ENCODE measurements at regions not wholly inside any gene's neighbourhood (a gene's known extent, or its start where the extent isn't known, plus 50 kb on each side); places are given as distances from the start of the nearest gene placed in this dataset.

DNA sequence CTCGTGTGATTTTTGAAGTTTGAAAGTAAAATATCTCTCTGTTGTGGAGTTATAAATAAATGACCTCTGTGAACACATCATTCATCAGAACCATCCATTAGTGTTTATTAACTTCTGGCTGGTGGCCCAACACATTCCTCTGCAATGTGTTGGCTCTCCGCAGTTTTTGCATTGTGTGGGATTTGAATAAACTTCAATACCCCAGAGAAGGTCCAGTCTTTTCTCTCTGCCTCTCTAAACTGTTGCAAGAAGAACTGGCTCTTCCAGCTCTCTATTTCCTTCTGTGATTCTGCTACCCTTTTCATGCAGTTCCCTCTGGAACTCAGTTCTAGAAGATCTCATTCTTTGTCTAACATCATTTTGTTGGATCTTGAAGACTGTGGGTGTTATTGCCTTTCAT is 125.0 kb upstream of the ARHGAP42 start:
- peak overlapping the region in 1 of 4 donors; percentile 23 for H3K27ac ChIP-seq
- peaks cover 0 to 38% (median 8%) of the 10 kb centered on the region in 3 donors for H3K4me1 ChIP-seq
- H3K4me3 ChIP-seq = no peak overlapping the region
- no peaks in the 10 kb centered on the region for H3K27me3 ChIP-seq
- no peaks in the 10 kb centered on the region for H3K9me3 ChIP-seq
- H3K36me3 ChIP-seq = no peaks in the 10 kb centered on the region
- 21 to 22% methylated on average over 2 of the region's 2 CpGs for WGBS, 2 donors
- intact Hi-C loops (cut with DNase I) = no loop called here
- TF ChIP-seq POLR2A (IDR thresholded peaks at IDR 0.05) = no peak
- TF ChIP-seq, protein P1, sequence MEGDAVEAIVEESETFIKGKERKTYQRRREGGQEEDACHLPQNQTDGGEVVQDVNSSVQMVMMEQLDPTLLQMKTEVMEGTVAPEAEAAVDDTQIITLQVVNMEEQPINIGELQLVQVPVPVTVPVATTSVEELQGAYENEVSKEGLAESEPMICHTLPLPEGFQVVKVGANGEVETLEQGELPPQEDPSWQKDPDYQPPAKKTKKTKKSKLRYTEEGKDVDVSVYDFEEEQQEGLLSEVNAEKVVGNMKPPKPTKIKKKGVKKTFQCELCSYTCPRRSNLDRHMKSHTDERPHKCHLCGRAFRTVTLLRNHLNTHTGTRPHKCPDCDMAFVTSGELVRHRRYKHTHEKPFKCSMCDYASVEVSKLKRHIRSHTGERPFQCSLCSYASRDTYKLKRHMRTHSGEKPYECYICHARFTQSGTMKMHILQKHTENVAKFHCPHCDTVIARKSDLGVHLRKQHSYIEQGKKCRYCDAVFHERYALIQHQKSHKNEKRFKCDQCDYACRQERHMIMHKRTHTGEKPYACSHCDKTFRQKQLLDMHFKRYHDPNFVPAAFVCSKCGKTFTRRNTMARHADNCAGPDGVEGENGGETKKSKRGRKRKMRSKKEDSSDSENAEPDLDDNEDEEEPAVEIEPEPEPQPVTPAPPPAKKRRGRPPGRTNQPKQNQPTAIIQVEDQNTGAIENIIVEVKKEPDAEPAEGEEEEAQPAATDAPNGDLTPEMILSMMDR (IDR thresholded peaks at IDR 0.05) = no peak
- DNase-seq = no peak

DNA sequence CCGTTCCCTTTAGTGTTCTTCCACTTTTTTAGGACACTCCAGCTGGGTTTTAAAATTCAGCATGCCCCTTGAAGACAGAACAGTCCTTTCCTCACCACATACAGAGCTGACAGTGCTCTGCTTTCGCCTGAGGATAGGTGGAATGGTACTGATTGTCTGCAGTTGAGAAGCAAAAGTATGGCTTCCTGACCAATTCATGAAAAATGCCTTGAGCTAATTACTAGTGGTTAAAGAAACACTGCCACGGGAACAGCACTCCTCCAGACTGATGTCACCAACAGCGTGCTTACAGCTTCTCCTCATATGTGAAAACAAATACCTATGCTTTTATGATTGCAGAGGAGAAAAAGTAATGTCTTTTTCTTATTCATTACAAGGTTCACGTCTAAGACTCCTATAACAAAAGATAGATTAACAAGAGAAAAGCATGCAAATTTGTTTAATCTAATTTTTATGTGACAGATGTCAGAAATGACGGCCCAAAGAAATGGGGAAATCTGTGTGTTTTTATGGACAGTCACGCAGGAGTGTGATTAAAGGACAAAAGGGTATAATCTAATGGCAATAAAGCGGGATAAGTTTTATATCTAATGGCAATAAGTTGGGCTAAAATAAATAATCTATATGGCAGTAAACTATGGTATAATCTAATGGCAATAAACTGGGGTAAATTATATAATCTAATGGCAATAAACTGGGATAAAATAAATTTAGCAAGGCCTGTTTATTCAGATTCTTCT is 123.4 kb upstream of the ARHGAP42 start:
- no peak for TF ChIP-seq POLR2A (IDR thresholded peaks at IDR 0.05)
- TF ChIP-seq, protein P1 (IDR thresholded peaks at IDR 0.05) = no peak
- 69 to 81% methylated on average over 7 to 8 of the region's 8 CpGs for WGBS, 2 donors
- Histone ChIP-seq H3K4me3 (no peak overlapping the region), H3K27me3 (no peaks in the 10 kb centered on the region), H3K4me1 (peaks cover 0 to 29% (median 8%) of the 10 kb centered on the region in 3 donors), H3K9me3 (no peaks in the 10 kb centered on the region), H3K27ac (no peak overlapping the region), H3K36me3 (no peaks in the 10 kb centered on the region)
- intact Hi-C loops (cut with DNase I) = no loop called here
- DNase-seq = no peak

DNA sequence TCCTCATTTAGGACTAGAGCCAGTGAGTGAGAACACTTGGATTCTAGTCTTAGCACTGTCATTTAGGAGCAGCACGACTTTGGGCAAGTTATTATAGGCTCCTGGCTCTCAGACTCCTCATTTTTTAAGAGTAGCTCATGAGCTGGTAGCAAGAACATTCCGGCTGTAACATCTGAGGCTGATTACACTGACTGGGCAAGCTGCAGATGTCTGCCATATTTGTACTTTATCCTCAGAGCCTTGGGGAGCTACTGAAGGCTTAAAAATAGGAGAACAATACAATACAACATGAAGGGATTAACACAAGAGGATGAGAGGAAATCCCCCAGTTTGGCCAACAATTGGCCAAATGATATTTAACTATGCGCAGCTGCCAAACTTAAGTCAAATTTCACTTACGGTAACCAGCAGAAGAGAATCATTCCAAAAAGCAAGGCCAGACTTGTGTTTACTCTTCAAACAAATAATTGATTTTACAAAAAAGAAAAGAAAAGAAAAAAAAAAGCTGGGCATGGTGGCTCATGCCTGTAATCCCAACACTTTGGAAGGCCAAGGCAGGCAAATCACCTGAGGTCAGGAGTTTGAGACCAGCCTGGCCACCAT is 113.1 kb upstream of the ARHGAP42 start:
- no peak for DNase-seq
- Histone ChIP-seq H3K36me3 (no peaks in the 10 kb centered on the region), H3K9me3 (no peaks in the 10 kb centered on the region), H3K4me3 (no peak overlapping the region), H3K27me3 (no peaks in the 10 kb centered on the region), H3K4me1 (peaks cover 0 to 20% (median 0%) of the 10 kb centered on the region in 3 donors), H3K27ac (no peak overlapping the region)
- intact Hi-C loops (cut with DNase I) = no loop called here
- 24 to 41% methylated on average over 4 of the region's 4 CpGs for WGBS, 2 donors
- TF ChIP-seq, protein P1 (IDR thresholded peaks at IDR 0.05) = no peak
- TF ChIP-seq POLR2A (IDR thresholded peaks at IDR 0.05) = no peak

DNA sequence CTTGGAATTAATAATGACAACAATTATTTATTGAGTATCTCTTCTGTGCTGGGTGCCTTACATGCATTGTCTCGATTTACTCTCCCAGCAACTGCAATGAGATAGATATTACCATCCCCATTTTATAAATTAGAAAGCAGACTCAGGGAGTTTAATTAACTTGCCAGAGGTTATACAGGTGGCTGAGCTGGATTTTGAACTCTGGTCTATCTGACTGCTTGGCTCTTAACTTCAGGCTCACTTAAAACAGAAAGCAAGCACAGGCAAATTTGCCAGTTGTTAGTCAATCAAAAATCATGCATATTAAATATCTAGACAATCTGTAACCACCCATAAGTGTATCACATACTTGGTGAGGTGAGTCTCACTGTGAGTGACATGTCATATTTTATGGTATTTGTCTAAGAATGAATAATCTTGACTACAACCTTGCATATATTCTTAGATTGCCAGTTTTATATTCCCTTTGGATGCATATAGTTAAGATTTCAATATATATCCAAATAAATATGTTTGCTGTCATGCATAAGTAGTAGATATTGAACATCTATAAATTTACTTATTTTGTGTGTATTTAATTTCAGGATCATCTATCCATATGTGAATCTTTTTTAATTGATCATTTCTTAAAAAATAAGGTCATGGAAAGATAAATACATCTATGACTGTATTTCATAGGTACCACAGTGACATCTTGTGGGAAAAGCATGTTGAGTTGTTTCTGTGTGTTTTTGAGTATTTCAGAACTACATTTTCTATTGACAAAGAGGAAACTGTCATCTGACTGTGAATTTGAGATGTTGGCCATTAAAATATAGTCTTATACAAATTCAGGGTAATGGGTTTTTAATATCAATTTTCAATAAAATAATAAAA is 112.0 kb upstream of the ARHGAP42 start:
- H3K27me3 ChIP-seq = no peaks in the 10 kb centered on the region
- intact Hi-C loops (cut with DNase I) = loop anchor here (5.0 kb wide), 2 partner anchors 282 to 357 kb away; no protein-coding TSS in a partner anchor
- WGBS, 2 donors = 36 to 39% methylated on average over 1 of the region's 1 CpG
- no peak overlapping the region for H3K27ac ChIP-seq
- no peak for DNase-seq
- peaks cover 0 to 21% (median 0%) of the 10 kb centered on the region in 3 donors for H3K4me1 ChIP-seq
- TF ChIP-seq POLR2A (IDR thresholded peaks at IDR 0.05) = no peak
- TF ChIP-seq, protein P1 (IDR thresholded peaks at IDR 0.05) = peak in 4 of 6 experiments; percentile 27 to 61 (median 37)
- no peak overlapping the region for H3K4me3 ChIP-seq
- no peaks in the 10 kb centered on the region for H3K36me3 ChIP-seq
- H3K9me3 ChIP-seq = no peaks in the 10 kb centered on the region

All from esophagus squamous epithelium (tissue), 5 donors.